ENCODE measurements at regions not wholly inside any gene's neighbourhood (a gene's known extent, or its start where the extent isn't known, plus 50 kb on each side); places are given as distances from the start of the nearest gene placed in this dataset.

- ATAC-seq, result no peak
- intact Hi-C loops (cut with DNase I, micrococcal nuclease), result no loop called here
- H3K9me3 ChIP-seq, result no peaks in the 10 kb centered on the region
- no peaks in the 10 kb centered on the region for H3K4me1 ChIP-seq (ENCODE audit: low read depth)
- no peak for DNase-seq
- no peaks in the 10 kb centered on the region for H3K36me3 ChIP-seq (ENCODE audit: low read depth)
- H3K4me3 ChIP-seq, result no peak overlapping the region
- TF ChIP-seq, protein P1, sequence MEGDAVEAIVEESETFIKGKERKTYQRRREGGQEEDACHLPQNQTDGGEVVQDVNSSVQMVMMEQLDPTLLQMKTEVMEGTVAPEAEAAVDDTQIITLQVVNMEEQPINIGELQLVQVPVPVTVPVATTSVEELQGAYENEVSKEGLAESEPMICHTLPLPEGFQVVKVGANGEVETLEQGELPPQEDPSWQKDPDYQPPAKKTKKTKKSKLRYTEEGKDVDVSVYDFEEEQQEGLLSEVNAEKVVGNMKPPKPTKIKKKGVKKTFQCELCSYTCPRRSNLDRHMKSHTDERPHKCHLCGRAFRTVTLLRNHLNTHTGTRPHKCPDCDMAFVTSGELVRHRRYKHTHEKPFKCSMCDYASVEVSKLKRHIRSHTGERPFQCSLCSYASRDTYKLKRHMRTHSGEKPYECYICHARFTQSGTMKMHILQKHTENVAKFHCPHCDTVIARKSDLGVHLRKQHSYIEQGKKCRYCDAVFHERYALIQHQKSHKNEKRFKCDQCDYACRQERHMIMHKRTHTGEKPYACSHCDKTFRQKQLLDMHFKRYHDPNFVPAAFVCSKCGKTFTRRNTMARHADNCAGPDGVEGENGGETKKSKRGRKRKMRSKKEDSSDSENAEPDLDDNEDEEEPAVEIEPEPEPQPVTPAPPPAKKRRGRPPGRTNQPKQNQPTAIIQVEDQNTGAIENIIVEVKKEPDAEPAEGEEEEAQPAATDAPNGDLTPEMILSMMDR (IDR thresholded peaks at IDR 0.05), result no peak
These were observed 201.3 kb upstream of the IRX3 start for GRCh38 chr16:54487933-54488332.

- H3K4me3 ChIP-seq, result no peak overlapping the region
- no peak for DNase-seq
- intact Hi-C loops (cut with DNase I, micrococcal nuclease), result no loop called here
- TF ChIP-seq, protein P1 (IDR thresholded peaks at IDR 0.05), result no peak
- H3K4me1 ChIP-seq (ENCODE audit: low read depth), result no peaks in the 10 kb centered on the region
- ATAC-seq, result no peak
- H3K9me3 ChIP-seq, result no peaks in the 10 kb centered on the region
- no peaks in the 10 kb centered on the region for H3K36me3 ChIP-seq (ENCODE audit: low read depth)
These were observed 198.1 kb upstream of the IRX3 start for GRCh38 chr16:54484700-54485099.

- ATAC-seq, result no peak
- intact Hi-C loops (cut with DNase I, micrococcal nuclease), result no loop called here
- no peak overlapping the region for H3K4me3 ChIP-seq
These were observed 196.4 kb upstream of the IRX3 start for GRCh38 chr16:54482892-54483574.

GRCh38 chr16:54480429-54480828 is 193.8 kb upstream of the IRX3 start:
- Histone ChIP-seq H3K4me3 (no peak overlapping the region), H3K9me3 (no peaks in the 10 kb centered on the region), H3K36me3 (ENCODE audit: low read depth) (no peaks in the 10 kb centered on the region), H3K4me1 (ENCODE audit: low read depth) (no peaks in the 10 kb centered on the region)
- TF ChIP-seq, protein P1 (IDR thresholded peaks at IDR 0.05), result no peak
- intact Hi-C loops (cut with DNase I, micrococcal nuclease), result no loop called here
- DNase-seq (no peak), ATAC-seq (no peak)

More at GRCh38 chr16:54482892-54483574, 196.4 kb upstream of the IRX3 start:
- H3K9me3 ChIP-seq, result no peaks in the 10 kb centered on the region
- H3K36me3 ChIP-seq (ENCODE audit: low read depth), result no peaks in the 10 kb centered on the region
- DNase-seq, result no peak
- TF ChIP-seq, protein P1 (IDR thresholded peaks at IDR 0.05), result no peak
- no peaks in the 10 kb centered on the region for H3K4me1 ChIP-seq (ENCODE audit: low read depth)

DNA sequence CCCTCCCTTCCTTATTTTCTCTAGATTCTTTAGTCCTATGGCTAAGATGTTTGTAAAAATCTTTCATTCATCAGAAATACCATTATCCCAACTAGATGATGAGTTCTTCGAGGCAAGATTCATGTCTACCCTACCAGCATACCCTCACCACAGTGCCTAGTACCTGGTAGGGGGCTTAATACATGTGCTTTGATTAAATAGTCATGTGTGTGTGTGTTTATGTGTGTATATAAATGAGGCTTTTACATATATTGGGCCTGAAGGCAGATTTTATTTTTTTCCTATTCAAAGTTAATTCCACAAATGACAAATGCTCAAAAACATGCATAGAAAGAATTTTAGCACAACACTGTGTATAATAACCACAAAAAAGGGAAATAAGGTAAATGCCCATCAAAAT is 193.0 kb upstream of the IRX3 start:
- no peak for DNase-seq
- intact Hi-C loops (cut with DNase I, micrococcal nuclease), result no loop called here
- Histone ChIP-seq H3K4me3 (no peak overlapping the region), H3K4me1 (ENCODE audit: low read depth) (no peaks in the 10 kb centered on the region), H3K9me3 (no peaks in the 10 kb centered on the region), H3K36me3 (ENCODE audit: low read depth) (no peaks in the 10 kb centered on the region)
- TF ChIP-seq, protein P1 (IDR thresholded peaks at IDR 0.05), result no peak
- no peak for ATAC-seq

DNA sequence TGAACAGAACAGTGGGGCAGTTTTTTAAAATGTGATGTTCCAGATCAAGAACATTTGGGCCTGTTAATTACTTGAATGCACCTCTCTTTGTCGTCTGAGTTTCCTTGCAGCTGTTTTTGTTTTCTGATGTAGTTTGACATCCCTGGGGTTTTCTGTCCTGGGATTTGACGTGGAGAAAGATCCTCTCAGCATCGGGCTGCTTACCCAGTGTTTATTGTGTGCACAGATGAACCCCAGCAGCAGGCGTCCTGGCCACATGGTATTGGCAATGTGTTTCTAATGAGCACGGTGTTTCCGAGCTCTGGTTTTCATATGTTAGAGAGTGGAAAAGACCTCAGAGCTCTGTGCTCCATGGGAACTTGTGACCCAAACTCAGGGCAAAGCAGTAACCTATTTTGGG is 191.1 kb upstream of the IRX3 start:
- TF ChIP-seq, protein P1 (IDR thresholded peaks at IDR 0.05), result no peak
- DNase-seq (no peak), ATAC-seq (no peak)
- intact Hi-C loops (cut with DNase I, micrococcal nuclease), result no loop called here
- no peaks in the 10 kb centered on the region for H3K9me3 ChIP-seq
- no peaks in the 10 kb centered on the region for H3K36me3 ChIP-seq (ENCODE audit: low read depth)
- H3K4me3 ChIP-seq, result no peak overlapping the region
- H3K4me1 ChIP-seq (ENCODE audit: low read depth), result no peaks in the 10 kb centered on the region
